ENCODE measurements at regions not wholly inside any gene's neighbourhood (a gene's known extent, or its start where the extent isn't known, plus 50 kb on each side); places are given as distances from the start of the nearest gene placed in this dataset.

DNA sequence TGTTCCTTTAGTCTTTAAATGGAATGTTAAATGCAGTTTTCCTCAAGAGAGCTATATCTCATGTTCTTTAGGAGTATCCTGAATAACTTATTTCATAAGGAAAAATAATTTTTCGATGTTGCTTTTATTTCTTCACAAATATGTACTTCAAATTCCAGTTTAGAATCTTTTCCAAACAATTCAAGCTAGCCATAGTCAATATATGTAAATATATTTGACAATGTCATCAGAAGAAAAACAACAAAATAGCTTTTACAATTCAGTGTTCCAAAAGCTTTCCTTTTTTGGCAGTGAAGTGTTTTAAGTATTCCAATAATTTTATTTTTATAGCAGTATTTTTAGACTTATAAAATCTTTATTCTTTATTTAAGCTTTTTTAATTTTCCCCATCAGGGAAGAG is 1532.0 kb downstream of the PCDH18 start:
- no peak for DNase-seq
- 28 to 55% (median 39%) methylated on average over 1 of the region's 1 CpG for WGBS, 4 donors
- H3K4me1 ChIP-seq (replicated peaks in 1 of 2): no peaks in the 10 kb centered on the region
- intact Hi-C loops (cut with DNase I): no loop called here
- H3K9me3 ChIP-seq (replicated peaks in 1 of 3): no peaks in the 10 kb centered on the region
- no peaks in the 10 kb centered on the region for H3K27me3 ChIP-seq
- no peak overlapping the region for H3K4me3 ChIP-seq
- H3K27ac ChIP-seq: no peak overlapping the region
- TF ChIP-seq, protein P1, sequence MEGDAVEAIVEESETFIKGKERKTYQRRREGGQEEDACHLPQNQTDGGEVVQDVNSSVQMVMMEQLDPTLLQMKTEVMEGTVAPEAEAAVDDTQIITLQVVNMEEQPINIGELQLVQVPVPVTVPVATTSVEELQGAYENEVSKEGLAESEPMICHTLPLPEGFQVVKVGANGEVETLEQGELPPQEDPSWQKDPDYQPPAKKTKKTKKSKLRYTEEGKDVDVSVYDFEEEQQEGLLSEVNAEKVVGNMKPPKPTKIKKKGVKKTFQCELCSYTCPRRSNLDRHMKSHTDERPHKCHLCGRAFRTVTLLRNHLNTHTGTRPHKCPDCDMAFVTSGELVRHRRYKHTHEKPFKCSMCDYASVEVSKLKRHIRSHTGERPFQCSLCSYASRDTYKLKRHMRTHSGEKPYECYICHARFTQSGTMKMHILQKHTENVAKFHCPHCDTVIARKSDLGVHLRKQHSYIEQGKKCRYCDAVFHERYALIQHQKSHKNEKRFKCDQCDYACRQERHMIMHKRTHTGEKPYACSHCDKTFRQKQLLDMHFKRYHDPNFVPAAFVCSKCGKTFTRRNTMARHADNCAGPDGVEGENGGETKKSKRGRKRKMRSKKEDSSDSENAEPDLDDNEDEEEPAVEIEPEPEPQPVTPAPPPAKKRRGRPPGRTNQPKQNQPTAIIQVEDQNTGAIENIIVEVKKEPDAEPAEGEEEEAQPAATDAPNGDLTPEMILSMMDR (IDR thresholded peaks at IDR 0.05): no peak
- TF ChIP-seq POLR2A (IDR thresholded peaks at IDR 0.05): no peak
- H3K36me3 ChIP-seq (replicated peaks in 1 of 2): no peaks in the 10 kb centered on the region

DNA sequence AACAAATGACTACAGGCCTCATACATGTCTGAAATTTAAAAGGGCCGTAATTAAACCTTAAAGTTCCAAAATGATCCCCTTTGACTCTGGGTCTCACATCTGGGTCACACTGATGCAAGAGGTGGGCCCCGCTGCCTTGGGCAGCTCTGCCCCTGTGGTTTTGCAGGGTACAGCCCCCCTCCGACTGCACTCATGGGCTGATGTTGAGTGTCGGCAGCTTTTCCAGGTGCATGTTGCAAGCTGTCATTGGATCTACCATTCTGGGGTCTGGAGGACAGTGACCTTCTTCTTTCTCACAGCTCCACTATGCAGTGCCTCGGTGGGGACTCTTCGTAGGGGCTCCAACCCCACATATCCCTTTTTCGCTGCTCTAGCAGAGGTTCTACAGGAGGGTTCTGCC is 1537.9 kb downstream of the PCDH18 start:
- intact Hi-C loops (cut with DNase I): no loop called here
- WGBS, 4 donors: 81 to 93% (median 92%) methylated on average over 5 to 7 of the region's 7 CpGs
- Histone ChIP-seq H3K9me3 (replicated peaks in 1 of 3) (no peaks in the 10 kb centered on the region), H3K27me3 (no peaks in the 10 kb centered on the region), H3K4me1 (replicated peaks in 1 of 2) (no peaks in the 10 kb centered on the region), H3K36me3 (replicated peaks in 1 of 2) (no peaks in the 10 kb centered on the region), H3K27ac (no peak overlapping the region), H3K4me3 (no peak overlapping the region)
- no peak for TF ChIP-seq POLR2A (IDR thresholded peaks at IDR 0.05)
- TF ChIP-seq, protein P1 (IDR thresholded peaks at IDR 0.05): no peak
- DNase-seq: no peak

DNA sequence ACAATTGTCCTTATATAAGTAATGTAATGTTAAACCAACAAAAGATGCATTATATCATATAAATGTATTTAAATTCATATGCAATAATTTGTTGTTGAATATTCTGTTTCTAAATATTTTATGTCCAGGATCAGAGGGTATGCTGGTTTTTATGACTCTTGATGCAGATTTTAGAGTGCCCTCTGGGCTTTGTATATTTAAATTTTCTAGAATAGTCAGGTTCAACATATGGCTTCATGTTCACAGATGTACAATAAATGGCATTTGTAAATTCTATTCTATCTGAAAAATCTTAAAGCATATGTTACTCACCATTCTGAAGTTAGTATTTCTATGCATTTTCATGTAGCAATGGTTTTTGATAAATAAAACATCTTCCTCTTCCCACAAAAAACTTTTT is 1555.4 kb downstream of the PCDH18 start:
- intact Hi-C loops (cut with DNase I): no loop called here
- TF ChIP-seq, protein P1 (IDR thresholded peaks at IDR 0.05): no peak
- TF ChIP-seq POLR2A (IDR thresholded peaks at IDR 0.05): no peak
- H3K4me3 ChIP-seq: no peak overlapping the region
- H3K9me3 ChIP-seq (replicated peaks in 1 of 3): no peaks in the 10 kb centered on the region
- no peak for DNase-seq
- no peaks in the 10 kb centered on the region for H3K27me3 ChIP-seq
- H3K27ac ChIP-seq: no peak overlapping the region
- H3K4me1 ChIP-seq (replicated peaks in 1 of 2): no peaks in the 10 kb centered on the region
- H3K36me3 ChIP-seq (replicated peaks in 1 of 2): no peaks in the 10 kb centered on the region

DNA sequence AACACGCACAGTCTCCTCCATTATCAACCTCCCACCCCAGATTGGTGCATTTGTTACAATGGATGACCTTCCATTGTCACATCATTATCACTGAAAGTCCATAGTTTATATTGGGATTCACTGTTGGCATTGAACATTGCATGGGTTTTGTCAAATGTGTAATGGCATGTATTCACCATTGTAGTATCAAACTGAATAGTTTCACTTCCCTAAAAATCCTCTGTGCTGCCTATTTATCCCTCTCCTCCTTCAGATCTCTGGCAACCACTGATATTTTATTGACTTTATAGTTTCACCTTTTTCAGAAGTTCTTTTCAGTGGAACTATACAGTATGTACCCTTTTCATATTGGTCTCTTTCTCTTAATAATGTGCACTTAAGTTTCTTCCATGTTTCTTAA is 1565.4 kb downstream of the PCDH18 start:
- Histone ChIP-seq H3K27me3 (no peaks in the 10 kb centered on the region), H3K27ac (no peak overlapping the region), H3K4me3 (no peak overlapping the region), H3K36me3 (replicated peaks in 1 of 2) (no peaks in the 10 kb centered on the region), H3K9me3 (replicated peaks in 1 of 3) (no peaks in the 10 kb centered on the region), H3K4me1 (replicated peaks in 1 of 2) (no peaks in the 10 kb centered on the region)
- intact Hi-C loops (cut with DNase I): no loop called here
- WGBS, 4 donors: 84 to 100% (median 92%) methylated on average over 1 of the region's 1 CpG
- DNase-seq: no peak
- no peak for TF ChIP-seq POLR2A (IDR thresholded peaks at IDR 0.05)
- TF ChIP-seq, protein P1 (IDR thresholded peaks at IDR 0.05): no peak
